A673 (cell line): ENCODE measurements at regions not wholly inside any gene's neighbourhood (a gene's known extent, or its start where the extent isn't known, plus 50 kb on each side); places are given as distances from the start of the nearest gene placed in this dataset.

ENCODE experiments used
- BruUV-seq: library from RNA; stranded (reverse); fragments of 400-500 nt; replicated peaks from 2 replicates; lab custom pipeline; 2021; lab: Mats Ljungman, UMichigan
- CTCF ChIA-PET: fragments of 300-600 bp; sonication (Branson Sonifier 250); formaldehyde crosslinking; loops from one replicate; lab custom pipeline; 2022; ENCODE audit warnings: antibody characterized with exemption; lab: Charles Lee
- POLR2A ChIA-PET: fragments of 300-600 bp; sonication (Branson Sonifier 250); formaldehyde crosslinking; loops from one replicate; lab custom pipeline; 2022; ENCODE audit warnings: antibody characterized with exemption; ENCODE audit not compliant: low non-redundant PET; lab: Charles Lee
- DNase-seq: peaks from one replicate; pipeline ENCODE4 v3.0.0-alpha.2; 2015; ENCODE audit warnings: low spot score
- H3K27ac ChIP-seq: fragments of 200-600 bp; sonication (generic); 2 replicates; pipeline ENCODE4 v1.5.1; 2016; ENCODE audit warnings: mixed run types, low read depth, mild to moderate bottlenecking, mixed read lengths, antibody characterized with exemption, low read length; ENCODE audit not compliant: poor library complexity, severe bottlenecking
- H3K27me3 ChIP-seq: fragments of 200-600 bp; sonication (generic); replicated peaks from 2 replicates; pipeline ENCODE4 v1.6.1; 2017; ENCODE audit warnings: mixed run types, low read depth, mild to moderate bottlenecking, mixed read lengths, antibody characterized with exemption, low read length; ENCODE audit not compliant: insufficient read depth, poor library complexity
- H3K36me3 ChIP-seq: fragments of 200-600 bp; sonication (generic); 2 replicates; pipeline ENCODE4 v1.6.1; 2016; ENCODE audit warnings: mixed run types, mild to moderate bottlenecking, mixed read lengths, antibody characterized with exemption, low read length; ENCODE audit not compliant: insufficient read depth, poor library complexity, severe bottlenecking
- H3K4me1 ChIP-seq: fragments of 200-600 bp; sonication (generic); 2 replicates; pipeline ENCODE4 v1.6.1; 2017; ENCODE audit warnings: mixed run types, mild to moderate bottlenecking, mixed read lengths, antibody characterized with exemption, low read length; ENCODE audit not compliant: insufficient read depth, poor library complexity, severe bottlenecking
- H3K4me3 ChIP-seq: fragments of 200-600 bp; sonication (generic); 2 replicates; pipeline ENCODE4 v1.5.1; 2016; ENCODE audit warnings: low read depth, mixed run types, mild to moderate bottlenecking, mixed read lengths, low read length; ENCODE audit not compliant: poor library complexity, severe bottlenecking
- H3K9me3 ChIP-seq: fragments of 200-600 bp; sonication (generic); 2 replicates; pipeline ENCODE4 v1.6.1; 2016; ENCODE audit warnings: mixed run types, low read depth, mild to moderate bottlenecking, mixed read lengths, antibody characterized with exemption, low read length; ENCODE audit not compliant: poor library complexity, severe bottlenecking
- CTCF ChIP-seq: fragments of 300-800, 200-600 bp; sonication (generic); conservative IDR thresholded peaks from 2 replicates; pipeline ENCODE4 v1.5.1; 2017; ENCODE audit warnings: low read depth, mild to moderate bottlenecking, antibody characterized with exemption, low read length, moderate library complexity, mixed read lengths
- EZH2 ChIP-seq: fragments of 200-600 bp; sonication (generic); IDR thresholded peaks from 2 replicates; pipeline ENCODE4 v1.6.1; 2017; ENCODE audit warnings: borderline replicate concordance, low read depth, mild to moderate bottlenecking, mixed read lengths, antibody characterized with exemption, low read length; ENCODE audit not compliant: poor library complexity, severe bottlenecking
- intact Hi-C: fragments of 100-400 bp; cut with micrococcal nuclease; formaldehyde crosslinking; loops from one replicate; pipeline ENCODE4 v1.10.0; 2022; ENCODE audit not compliant: unreplicated experiment

DNA sequence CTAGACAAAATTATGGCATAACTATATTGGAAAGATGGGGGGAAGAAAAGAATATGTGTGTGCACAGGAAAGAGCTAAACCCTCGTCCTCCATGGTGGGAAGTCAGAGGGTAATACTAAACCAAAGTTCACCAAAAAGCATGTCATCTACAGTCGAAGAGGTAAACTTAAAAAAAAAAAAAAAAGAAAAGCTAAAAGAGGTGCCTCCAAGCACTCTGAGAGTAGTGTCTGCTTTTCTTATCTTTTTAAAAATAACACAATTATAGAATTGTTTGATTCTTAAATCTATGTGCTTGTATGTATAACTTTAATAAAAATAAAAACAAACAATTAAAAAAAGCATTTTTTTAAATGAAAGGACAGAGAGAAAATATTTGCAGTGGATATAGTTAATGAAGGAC, 77.3 kb upstream of the MYCN start:
- POLR2A ChIA-PET = no interaction called here
- no TSS peak for BruUV-seq
- Histone ChIP-seq H3K4me1 (no peaks in the 10 kb centered on the region), H3K27me3 (peaks cover 8% of the 10 kb centered on the region), H3K9me3 (no peaks in the 10 kb centered on the region), H3K4me3 (no peak overlapping the region), H3K27ac (no peak overlapping the region), H3K36me3 (no peaks in the 10 kb centered on the region)
- CTCF ChIA-PET = no interaction called here
- DNase-seq = no peak
- no peak for TF ChIP-seq EZH2
- TF ChIP-seq CTCF = no peak
- intact Hi-C loops = no loop called here

DNA sequence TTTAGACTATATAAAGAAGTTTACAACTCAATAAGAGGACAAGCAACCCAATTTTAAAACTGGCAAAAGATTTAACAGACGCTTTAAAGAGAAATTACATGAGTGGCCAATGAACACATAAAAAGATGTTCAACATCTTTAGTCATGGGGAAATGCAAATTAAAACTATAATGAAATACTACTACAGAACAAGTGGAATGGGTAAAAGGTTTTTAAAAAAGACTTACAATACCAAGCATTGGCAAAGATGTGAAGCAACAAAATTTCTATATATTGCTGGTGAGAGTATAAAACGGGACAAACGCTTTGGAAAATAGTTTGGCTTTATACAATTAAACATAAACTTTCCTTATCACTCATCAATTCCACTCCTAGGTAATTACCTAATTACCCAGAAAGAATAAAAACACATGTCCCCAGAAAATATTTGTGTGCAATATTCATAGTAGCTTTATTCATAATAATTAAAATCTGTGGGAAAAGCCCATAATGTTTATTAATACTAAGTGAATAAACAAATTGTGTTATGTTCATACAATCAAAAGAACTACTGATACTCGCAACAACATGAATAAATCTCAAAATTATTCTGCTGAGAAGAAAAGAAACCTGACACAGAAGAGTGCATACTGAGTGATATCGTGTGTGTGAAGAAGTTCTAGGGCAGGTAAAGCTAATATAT, 76.7 kb upstream of the MYCN start:
- DNase-seq = no peak
- H3K9me3 ChIP-seq = no peaks in the 10 kb centered on the region
- POLR2A ChIA-PET = no interaction called here
- H3K4me3 ChIP-seq = no peak overlapping the region
- H3K27me3 ChIP-seq = peaks cover 8% of the 10 kb centered on the region
- H3K36me3 ChIP-seq = no peaks in the 10 kb centered on the region
- BruUV-seq = no TSS peak
- H3K4me1 ChIP-seq = no peaks in the 10 kb centered on the region
- intact Hi-C loops = no loop called here
- H3K27ac ChIP-seq = no peak overlapping the region
- CTCF ChIA-PET = no interaction called here
- TF ChIP-seq EZH2 = no peak
- TF ChIP-seq CTCF = no peak

DNA sequence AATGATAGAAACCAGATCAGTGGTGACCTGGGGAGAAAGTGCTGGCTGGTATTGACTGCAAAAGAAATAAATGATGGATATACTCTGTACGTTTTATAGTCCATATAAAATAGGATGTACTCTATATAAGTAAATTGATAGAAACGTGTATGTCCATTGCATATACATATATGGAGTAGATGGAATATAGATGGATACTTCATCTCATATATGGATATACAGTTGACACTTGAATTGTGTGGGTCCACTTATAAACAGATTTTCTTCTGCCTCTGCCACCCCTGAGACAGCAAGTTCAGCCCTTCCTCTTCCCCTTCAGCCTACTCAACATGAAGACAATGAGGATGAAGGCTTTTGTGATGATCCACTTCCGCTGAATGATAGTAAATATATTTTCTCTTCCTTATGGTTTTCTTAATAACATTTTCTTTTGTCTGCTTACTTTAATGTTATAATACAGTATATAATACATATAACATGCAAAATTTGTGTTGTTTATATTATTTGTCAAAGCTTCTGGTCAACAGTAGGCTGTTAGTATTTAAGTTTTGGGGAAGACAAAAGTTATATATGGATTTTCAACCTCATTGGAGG, 76.1 kb upstream of the MYCN start:
- no peaks in the 10 kb centered on the region for H3K36me3 ChIP-seq
- H3K9me3 ChIP-seq = no peaks in the 10 kb centered on the region
- peaks cover 8% of the 10 kb centered on the region for H3K27me3 ChIP-seq
- no peak overlapping the region for H3K27ac ChIP-seq
- no peaks in the 10 kb centered on the region for H3K4me1 ChIP-seq
- intact Hi-C loops = no loop called here
- DNase-seq = no peak
- no peak for TF ChIP-seq EZH2
- ChIA-PET POLR2A (no interaction called here), CTCF (no interaction called here)
- BruUV-seq = no TSS peak
- H3K4me3 ChIP-seq = no peak overlapping the region
